GM21367 (cell line): ENCODE measurements at regions not wholly inside any gene's neighbourhood (a gene's known extent, or its start where the extent isn't known, plus 50 kb on each side); places are given as distances from the start of the nearest gene placed in this dataset.
"Not testable (repeated sequence)": the region's sequence is repeated elsewhere in the genome, so short reads cannot be mapped to it uniquely, and the experiment has no call there.

Source experiments
- ATAC-seq: cut with Tn5 transposase; IDR thresholded peaks from one replicate; pipeline ENCODE4 v1.9.1; 2021; ENCODE audit not compliant: unreplicated experiment

- no peak for ATAC-seq
Observed at GRCh38 chr4:126396121-126396520, 1081.4 kb downstream of the FAT4 start.

DNA sequence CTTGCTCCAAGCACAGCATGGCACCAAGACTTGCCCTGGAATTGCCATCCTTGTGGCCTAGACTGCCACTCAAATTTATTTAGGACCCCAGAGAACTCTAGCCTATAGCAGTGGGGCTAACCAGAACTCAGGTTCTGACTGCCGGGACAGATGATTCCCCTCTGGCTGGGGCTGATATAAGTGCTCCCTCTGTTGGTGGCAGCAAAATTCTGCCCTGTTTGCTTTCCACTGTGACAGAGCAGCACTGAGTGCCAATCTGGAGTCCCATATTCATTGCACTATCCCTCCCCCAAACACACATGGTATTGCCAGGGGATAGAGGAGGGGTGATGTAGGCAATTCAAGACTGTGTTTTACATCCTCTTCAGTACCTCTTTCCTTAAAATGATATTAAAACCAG, 1081.9 kb downstream of the FAT4 start:
- no peak for ATAC-seq

GRCh38 chr4:126404549-126404948, 1089.8 kb downstream of the FAT4 start:
- ATAC-seq: no peak

GRCh38 chr4:126405369-126405982, 1090.7 kb downstream of the FAT4 start:
- peak; percentile 55 for ATAC-seq

DNA sequence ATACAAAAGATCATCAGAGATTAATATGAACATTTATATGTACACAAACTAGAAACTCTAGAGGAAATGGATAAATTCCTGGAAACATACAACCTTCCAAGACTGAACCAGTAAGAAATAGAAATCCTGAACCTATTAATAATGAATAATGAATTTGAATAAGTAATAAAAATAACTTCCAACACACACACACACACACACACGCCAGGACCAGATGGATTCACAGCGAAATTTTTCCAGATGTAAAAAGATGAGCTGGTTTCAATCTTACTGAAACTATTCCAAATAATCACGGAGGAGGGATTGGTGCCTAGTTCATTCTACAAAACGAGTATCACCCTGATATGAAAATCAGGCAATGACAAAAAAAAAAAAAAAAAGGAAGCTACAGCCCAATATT, 1095.0 kb downstream of the FAT4 start:
- no peak for ATAC-seq

GRCh38 chr4:126411047-126411446, 1096.3 kb downstream of the FAT4 start:
- no peak for ATAC-seq

GRCh38 chr4:126412310-126412709, 1097.6 kb downstream of the FAT4 start:
- not testable (repeated sequence) for ATAC-seq

- no peak for ATAC-seq
Observed at GRCh38 chr4:126414741-126415140, 1100.0 kb downstream of the FAT4 start.

GRCh38 chr4:126419266-126419665, 1104.5 kb downstream of the FAT4 start:
- no peak for ATAC-seq

DNA sequence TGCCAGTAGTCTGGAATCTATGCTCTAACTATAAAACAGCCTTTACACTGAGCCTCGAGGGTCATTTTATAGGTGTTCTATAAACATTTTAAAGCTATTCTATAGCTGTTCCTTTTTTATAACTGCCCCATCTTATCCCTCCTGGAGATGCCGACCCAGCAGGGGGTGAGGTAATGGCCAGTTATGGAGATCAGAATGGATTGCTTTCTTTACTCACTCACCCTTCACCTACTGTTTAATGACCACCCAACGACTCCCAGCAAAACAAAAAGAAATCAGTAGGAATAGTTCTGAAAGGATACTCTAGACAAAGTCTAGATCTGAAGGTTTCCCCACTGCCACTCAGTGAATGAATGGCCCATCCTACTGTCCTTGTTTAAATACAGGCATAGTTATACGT, 1113.1 kb downstream of the FAT4 start:
- no peak for ATAC-seq

GRCh38 chr4:126431049-126431448, 1116.3 kb downstream of the FAT4 start:
- ATAC-seq: no peak

- no peak for ATAC-seq
Observed at GRCh38 chr4:126435491-126435890, 1120.7 kb downstream of the FAT4 start.

DNA sequence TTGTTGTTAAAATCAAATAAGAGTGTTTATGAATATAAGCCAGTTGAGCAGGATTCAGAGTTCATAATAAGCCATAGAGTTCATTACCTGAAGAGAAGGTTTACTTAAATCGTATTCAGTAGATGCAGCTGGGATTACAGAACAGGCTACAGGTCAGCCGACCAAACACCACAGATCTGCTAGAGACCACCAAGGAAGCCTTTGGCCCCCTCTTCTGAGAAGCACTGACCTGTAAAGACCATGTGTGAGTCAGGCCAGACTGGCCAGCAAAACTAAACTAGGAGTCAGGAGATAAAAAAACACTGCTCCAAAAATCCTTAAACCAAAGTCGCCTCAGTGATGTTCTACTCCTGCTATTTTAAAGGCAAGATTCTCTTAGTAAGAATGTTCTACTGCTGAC, 1125.5 kb downstream of the FAT4 start:
- no peak for ATAC-seq

GRCh38 chr4:126441173-126442035, 1126.6 kb downstream of the FAT4 start:
- no peak for ATAC-seq

- no peak for ATAC-seq
Observed at GRCh38 chr4:126445596-126445995, 1130.8 kb downstream of the FAT4 start.

DNA sequence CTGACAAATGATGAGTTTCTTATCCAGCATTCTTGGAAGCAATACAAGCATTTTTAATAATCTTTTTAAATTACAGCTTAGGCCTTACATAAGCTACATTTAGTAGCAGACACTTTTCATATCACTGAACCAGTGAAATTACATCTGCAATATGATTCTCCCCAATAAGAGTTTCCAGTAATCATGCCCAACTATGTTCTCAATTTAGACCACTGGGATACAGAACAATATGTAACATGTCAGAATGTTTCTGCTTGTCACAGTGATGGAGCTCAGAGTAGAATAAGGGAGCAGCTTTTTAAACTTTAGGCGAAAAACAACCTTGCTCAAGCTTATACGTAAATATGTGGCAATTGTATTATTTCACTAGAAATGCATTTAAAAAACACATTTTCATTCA, 1132.2 kb downstream of the FAT4 start:
- no peak for ATAC-seq

DNA sequence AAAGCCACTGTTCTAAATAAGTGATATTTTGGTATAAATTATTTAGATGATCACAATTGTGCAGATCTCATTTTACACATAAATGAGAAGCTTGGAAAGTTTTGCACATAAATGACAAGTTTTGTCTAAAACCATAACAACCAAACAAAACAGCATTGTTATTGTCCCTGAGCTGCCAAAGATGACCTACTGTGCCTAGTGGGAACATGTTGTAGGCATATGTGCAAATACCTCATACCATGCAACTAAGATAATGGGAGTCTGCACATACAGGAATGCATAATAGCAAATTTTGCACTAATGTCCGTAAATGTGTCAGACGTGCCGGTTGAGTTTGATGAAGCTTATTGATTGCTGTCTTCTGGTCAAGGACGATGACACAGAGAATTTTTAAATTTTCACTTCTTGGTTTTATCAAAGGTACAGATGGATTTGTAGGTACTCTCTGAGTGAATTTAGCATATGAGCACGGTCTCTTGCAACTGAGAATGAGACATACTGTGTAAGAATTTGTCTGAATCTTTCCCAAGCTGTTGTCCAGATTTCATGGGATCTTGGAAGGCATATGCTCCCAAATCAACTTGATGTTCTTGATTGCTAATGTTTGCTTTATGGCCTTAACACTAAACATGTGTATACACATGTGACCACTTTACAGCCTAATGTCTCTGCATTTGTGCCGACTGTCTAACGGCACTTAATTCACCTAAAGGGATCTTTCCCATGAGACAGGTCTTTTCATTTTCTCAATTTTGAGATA, 1133.5 kb downstream of the FAT4 start:
- no peak for ATAC-seq

DNA sequence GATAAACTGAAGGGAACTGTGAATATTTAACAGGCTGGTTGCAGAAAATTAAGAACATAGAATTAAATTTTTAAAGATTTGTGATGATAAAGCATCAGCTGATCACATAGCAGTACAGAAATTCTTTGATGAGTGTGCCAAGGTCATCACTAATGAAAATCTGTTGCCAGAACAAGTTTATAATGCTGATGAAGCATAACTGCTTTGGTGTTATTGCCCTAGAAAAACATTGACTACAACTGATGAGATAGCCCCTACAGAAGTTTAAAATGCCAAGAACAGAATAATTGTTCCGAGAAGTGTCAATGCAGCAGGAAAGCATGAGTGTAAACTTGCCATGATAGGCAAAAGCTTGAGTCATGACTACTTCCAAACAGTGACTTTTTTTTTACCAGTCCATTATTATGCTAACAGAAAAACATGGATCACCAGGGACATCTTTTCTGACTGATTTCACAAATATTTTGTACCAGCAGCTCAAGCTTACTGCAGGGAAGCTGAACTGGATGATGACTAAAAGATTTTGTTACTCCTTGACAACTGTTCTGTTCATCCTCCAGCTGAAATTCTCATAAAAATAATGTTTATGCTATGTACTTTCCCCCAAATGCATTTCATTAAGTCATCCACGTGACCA, 1136.6 kb downstream of the FAT4 start:
- no peak for ATAC-seq

DNA sequence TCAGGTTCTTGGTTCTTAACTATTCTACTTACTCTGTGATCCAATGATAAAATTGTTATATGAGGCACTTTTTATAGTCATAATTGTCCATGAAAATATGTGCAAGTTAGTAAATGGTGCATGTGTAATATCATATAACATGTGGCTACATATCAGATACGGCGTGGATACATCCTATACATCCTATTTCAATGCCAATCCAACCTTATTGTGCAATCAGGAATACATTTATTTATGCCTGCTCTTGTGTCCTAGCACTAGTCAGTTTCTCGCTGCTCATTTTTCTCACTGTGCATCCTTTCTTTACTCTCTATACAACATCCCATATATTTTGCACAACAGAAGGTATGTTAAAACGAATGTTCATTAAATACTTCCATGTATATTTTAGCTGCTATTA, 1141.1 kb downstream of the FAT4 start:
- ATAC-seq: no peak

DNA sequence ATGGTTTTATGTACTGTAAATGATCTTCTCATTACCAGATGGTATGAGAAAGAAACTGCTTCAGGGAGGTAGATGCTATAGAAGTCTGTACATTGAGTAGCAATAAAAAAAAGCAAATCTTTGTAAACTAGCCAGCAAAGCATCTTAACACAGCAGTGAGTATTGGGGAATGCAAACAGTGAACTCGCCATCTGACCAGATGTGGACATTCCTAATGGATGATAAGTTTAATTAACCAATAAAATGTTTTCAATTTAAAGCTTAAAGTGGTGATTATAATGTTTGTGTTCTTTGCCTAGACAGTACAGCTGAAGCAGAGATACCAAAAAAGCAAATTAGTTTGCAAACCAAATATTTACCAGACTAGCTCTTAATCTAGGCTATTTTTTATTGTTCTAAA, 1144.2 kb downstream of the FAT4 start:
- ATAC-seq: no peak

GRCh38 chr4:126465341-126465740, 1150.6 kb downstream of the FAT4 start:
- no peak for ATAC-seq
